ENCODE measurements at regions not wholly inside any gene's neighbourhood (a gene's known extent, or its start where the extent isn't known, plus 50 kb on each side); places are given as distances from the start of the nearest gene placed in this dataset.
"Not testable (repeated sequence)": the region's sequence is repeated elsewhere in the genome, so short reads cannot be mapped to it uniquely, and the experiment has no call there.

GRCh38 chr6:60991427-60992028 lies 1294.5 kb downstream of the KHDRBS2 start:
- DNase-seq = no peak

GRCh38 chr6:60952500-60952899 lies 1333.5 kb downstream of the KHDRBS2 start:
- no peak for DNase-seq

- not testable (repeated sequence) for DNase-seq
These were observed 1335.7 kb downstream of the KHDRBS2 start for GRCh38 chr6:60950221-60950923.

GRCh38 chr6:60947416-60947815 lies 1338.6 kb downstream of the KHDRBS2 start:
- not testable (repeated sequence) for DNase-seq

- DNase-seq = not testable (repeated sequence)
These were observed 1341.2 kb downstream of the KHDRBS2 start for GRCh38 chr6:60944803-60945202.

GRCh38 chr6:60935970-60936369 lies 1350.1 kb downstream of the KHDRBS2 start:
- DNase-seq = not testable (repeated sequence)

GRCh38 chr6:60919652-60920051 lies 1366.4 kb downstream of the KHDRBS2 start:
- not testable (repeated sequence) for DNase-seq

- DNase-seq = not testable (repeated sequence)
These were observed 1382.2 kb downstream of the KHDRBS2 start for GRCh38 chr6:60903860-60904259.

- DNase-seq = not testable (repeated sequence)
These were observed 1392.7 kb downstream of the KHDRBS2 start for GRCh38 chr6:60893374-60893773.

GRCh38 chr6:60891606-60892005 lies 1394.4 kb downstream of the KHDRBS2 start:
- DNase-seq = no peak

GRCh38 chr6:60877396-60877795 lies 1408.6 kb downstream of the KHDRBS2 start:
- not testable (repeated sequence) for DNase-seq

GRCh38 chr6:60870779-60871178 lies 1415.2 kb downstream of the KHDRBS2 start:
- DNase-seq = peak in 1 of 2 donors; percentile 1

GRCh38 chr6:60867548-60867947 lies 1418.5 kb downstream of the KHDRBS2 start:
- no peak for DNase-seq

- DNase-seq = not testable (repeated sequence)
These were observed 1442.6 kb downstream of the KHDRBS2 start for GRCh38 chr6:60843175-60843982.

GRCh38 chr6:60830726-60831125 lies 1455.3 kb downstream of the KHDRBS2 start:
- not testable (repeated sequence) for DNase-seq

GRCh38 chr6:60822597-60822996 lies 1463.4 kb downstream of the KHDRBS2 start:
- not testable (repeated sequence) for DNase-seq

- DNase-seq = not testable (repeated sequence)
These were observed 1468.0 kb downstream of the KHDRBS2 start for GRCh38 chr6:60818072-60818471.

GRCh38 chr6:60814784-60815183 lies 1471.2 kb downstream of the KHDRBS2 start:
- DNase-seq = not testable (repeated sequence)

GRCh38 chr6:60813897-60814596 lies 1472.0 kb downstream of the KHDRBS2 start:
- DNase-seq = not testable (repeated sequence)

- not testable (repeated sequence) for DNase-seq
These were observed 1475.8 kb downstream of the KHDRBS2 start for GRCh38 chr6:60810216-60810615.

GRCh38 chr6:60799146-60799545 lies 1486.9 kb downstream of the KHDRBS2 start:
- DNase-seq = not testable (repeated sequence)

- not testable (repeated sequence) for DNase-seq
These were observed 1488.2 kb downstream of the KHDRBS2 start for GRCh38 chr6:60797831-60798230.
